Motor neuron (in vitro differentiated cells): ENCODE measurements at regions not wholly inside any gene's neighbourhood (a gene's known extent, or its start where the extent isn't known, plus 50 kb on each side); places are given as distances from the start of the nearest gene placed in this dataset.

Experiments
- ATAC-seq, 8 experiments: fragments of 200-7000 bp; cut with Tn5 transposase; replicated peaks in 6 of 8; 2 replicates each; pipeline ENCODE4 v1.8.0; 2021; ENCODE audit warnings: mild to moderate bottlenecking in 8 of 8, moderate library complexity in 8 of 8
- H3K27ac ChIP-seq, 2 donors: fragments of 250-450 bp; sonication (Bioruptor Pico); 2 replicates each; pipeline ENCODE4 v1.9.0; 2021; ENCODE audit warnings: antibody characterized with exemption in 2 of 2, mild to moderate bottlenecking in 2 of 2, moderate library complexity in 1 of 2
- H3K4me1 ChIP-seq, 2 donors: fragments of 250-450 bp; sonication (Bioruptor Pico); replicated peaks in 1 of 2; 2 replicates each; pipeline ENCODE4 v1.6.1; 2021; ENCODE audit warnings: antibody characterized with exemption in 2 of 2, mild to moderate bottlenecking in 2 of 2, moderate library complexity in 1 of 2
- H3K4me3 ChIP-seq, 5 donors: fragments of 250-450 bp; sonication (Bioruptor Pico); 2 replicates each; pipeline ENCODE4 v1.9.0; 2021; ENCODE audit warnings: antibody characterized with exemption in 5 of 5, mild to moderate bottlenecking in 5 of 5, moderate library complexity in 4 of 5
- WGBS, 10 experiments: fragments of 450-650 bp; shearing (Covaris generic); methylation state at CpG; one replicate each; pipeline ENCODE4 v1.0.0; 2022; 5-methylcytosine and 5-hydroxymethylcytosine counted together
- in situ Hi-C, 9 experiments: fragments of 400-800 bp; cut with MboI; loops; one replicate each; pipeline ENCODE4 v1.15.0; 2021; ENCODE audit warnings: low sequenced_read_pairs in 9 of 9, low pct_unique_long_range_greater_than_20kb in 2 of 9; ENCODE audit not compliant: unreplicated experiment in 9 of 9

DNA sequence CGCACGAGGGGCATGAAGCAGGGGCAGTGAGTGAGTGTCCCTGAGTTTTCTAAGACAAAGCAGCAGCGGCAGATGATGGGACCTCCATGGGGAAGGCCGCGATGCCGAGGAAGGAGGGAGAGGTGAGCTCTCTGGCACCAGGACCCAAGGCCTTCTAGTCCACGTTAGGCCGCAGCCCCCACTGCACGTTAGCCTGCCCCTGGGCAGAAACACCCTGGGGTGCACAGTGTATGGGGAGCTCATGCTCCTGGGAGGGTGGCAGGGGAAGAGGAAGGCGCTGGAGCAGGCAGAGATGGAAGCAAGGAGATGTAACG is 97.3 kb upstream of the IKZF1 start:
- H3K4me1 ChIP-seq: no peaks in the 10 kb centered on the region
- H3K4me3 ChIP-seq: no peak overlapping the region
- 40 to 100% (median 82%) methylated on average over 1 to 3 of the region's 11 CpGs; no CpG with 5 or more reads in 5 of the 10 experiments for WGBS, 10 experiments
- in situ Hi-C loops: loop anchor here in 3 of 9 experiments (25.0 kb wide), 2 partner anchors 155 to 205 kb away; no protein-coding TSS in a partner anchor
- no peak overlapping the region for H3K27ac ChIP-seq
- ATAC-seq: no peak

- no peak overlapping the region for H3K27ac ChIP-seq
- no peak overlapping the region for H3K4me3 ChIP-seq
- 44 to 100% (median 90%) methylated on average over 1 to 3 of the region's 21 CpGs; no CpG with 5 or more reads in 3 of the 10 experiments for whole genome bisulfite sequencing, 10 experiments
- in situ Hi-C loops: loop anchor here in 3 of 9 experiments (25.0 kb wide), 2 partner anchors 156 to 206 kb away; no protein-coding TSS in a partner anchor
- no peaks in the 10 kb centered on the region for H3K4me1 ChIP-seq
- no peak for ATAC-seq
These were observed 97.9 kb upstream of the IKZF1 start for GRCh38 chr7:50206453-50207250.

GRCh38 chr7:50205011-50205410 is 99.5 kb upstream of the IKZF1 start:
- no peaks in the 10 kb centered on the region for H3K4me1 ChIP-seq
- no peak overlapping the region for H3K27ac ChIP-seq
- in situ Hi-C loops: loop anchor here in 3 of 9 experiments (25.0 kb wide), 2 partner anchors 157 to 207 kb away; no protein-coding TSS in a partner anchor
- no peak overlapping the region for H3K4me3 ChIP-seq
- WGBS, 10 experiments: 10 to 100% (median 60%) methylated on average over 1 to 4 of the region's 7 CpGs; no CpG with 5 or more reads in 5 of the 10 experiments
- no peak for ATAC-seq

DNA sequence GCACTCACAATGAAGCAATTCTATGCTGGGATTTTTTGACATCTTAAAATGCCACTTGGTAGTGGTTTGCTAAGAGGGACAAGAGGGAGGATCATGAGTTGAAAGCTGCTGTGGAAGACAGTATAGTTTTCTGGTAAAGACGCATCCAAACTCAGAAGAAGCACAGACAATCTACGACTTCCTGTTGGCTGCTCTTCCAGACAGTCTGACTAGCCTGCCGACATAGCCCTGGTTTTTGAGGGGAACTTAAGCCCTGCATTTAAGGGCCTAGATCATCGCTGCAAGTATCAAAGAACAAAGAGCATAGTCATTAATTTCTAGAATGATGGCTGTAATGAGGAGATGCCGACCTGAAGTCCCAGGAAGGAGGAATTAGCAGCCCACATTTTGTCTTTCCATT is 99.9 kb upstream of the IKZF1 start:
- Histone ChIP-seq H3K4me3 (no peak overlapping the region), H3K4me1 (no peaks in the 10 kb centered on the region), H3K27ac (no peak overlapping the region)
- in situ Hi-C loops: loop anchor here in 3 of 9 experiments (25.0 kb wide), 2 partner anchors 158 to 208 kb away; no protein-coding TSS in a partner anchor
- no peak for ATAC-seq
- WGBS, 10 experiments: 0 to 90% (median 80%) methylated on average over 1 to 5 of the region's 5 CpGs; no CpG with 5 or more reads in 2 of the 10 experiments

GRCh38 chr7:50203521-50203920 is 101.0 kb upstream of the IKZF1 start:
- Histone ChIP-seq H3K27ac (no peak overlapping the region), H3K4me3 (no peak overlapping the region), H3K4me1 (no peaks in the 10 kb centered on the region)
- in situ Hi-C loops: loop anchor here in 3 of 9 experiments (25.0 kb wide), 2 partner anchors 159 to 209 kb away; no protein-coding TSS in a partner anchor
- no peak for ATAC-seq
- WGBS, 10 experiments: 0 to 93% (median 82%) methylated on average over 1 to 3 of the region's 4 CpGs; no CpG with 5 or more reads in 4 of the 10 experiments

GRCh38 chr7:50202052-50202555 is 102.4 kb upstream of the IKZF1 start:
- in situ Hi-C loops: loop anchor here in 3 of 9 experiments (25.0 kb wide), 2 partner anchors 160 to 210 kb away; no protein-coding TSS in a partner anchor
- WGBS, 10 experiments: 0 to 78% (median 67%) methylated on average over 1 of the region's 1 CpG; no CpG with 5 or more reads in 6 of the 10 experiments

DNA sequence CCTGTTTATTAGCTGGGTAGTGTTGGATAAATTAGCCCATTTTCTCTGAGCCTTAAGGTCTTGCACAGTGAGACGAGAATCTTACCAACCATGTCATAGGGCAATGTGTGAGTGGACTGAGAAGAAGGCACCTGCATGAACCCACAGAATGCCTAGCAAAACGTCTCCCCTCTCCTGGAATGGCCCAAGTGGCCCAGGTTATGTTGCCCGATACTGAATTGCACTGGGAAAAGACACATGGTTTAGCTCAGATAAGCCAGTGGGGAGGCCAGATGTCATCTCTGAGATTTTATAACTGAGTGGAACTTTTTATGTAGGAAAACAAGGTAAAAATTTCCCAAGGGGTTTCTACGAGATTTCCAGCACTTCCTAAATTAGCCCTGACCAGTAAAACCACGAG is 104.7 kb upstream of the IKZF1 start:
- Histone ChIP-seq H3K27ac (no peak overlapping the region), H3K4me1 (no peaks in the 10 kb centered on the region), H3K4me3 (no peak overlapping the region)
- no peak for ATAC-seq
- in situ Hi-C loops: loop anchor here in 4 of 9 experiments (25.0 kb wide), 3 partner anchors 162 to 937 kb away; no protein-coding TSS in a partner anchor
- WGBS, 10 experiments: 0 to 100% (median 58%) methylated on average over 1 to 5 of the region's 5 CpGs

More at GRCh38 chr7:50202052-50202555, 102.4 kb upstream of the IKZF1 start:
- ATAC-seq: no peak
- no peak overlapping the region for H3K4me3 ChIP-seq
- H3K27ac ChIP-seq: no peak overlapping the region
- H3K4me1 ChIP-seq: no peaks in the 10 kb centered on the region

GRCh38 chr7:50197549-50197948 is 104.5 kb upstream of the ZPBP start:
- Histone ChIP-seq H3K27ac (no peak overlapping the region), H3K4me3 (no peak overlapping the region), H3K4me1 (no peaks in the 10 kb centered on the region)
- ATAC-seq: peak in 5 of 8 experiments; percentile 85 to 98 (median 85)
- WGBS, 10 experiments: 43 to 79% (median 62%) methylated on average over 1 to 7 of the region's 9 CpGs; no CpG with 5 or more reads in 4 of the 10 experiments
- in situ Hi-C loops: loop anchor here in 1 of 9 experiments (25.0 kb wide), 1 partner anchor 940 kb away; no protein-coding TSS in a partner anchor

DNA sequence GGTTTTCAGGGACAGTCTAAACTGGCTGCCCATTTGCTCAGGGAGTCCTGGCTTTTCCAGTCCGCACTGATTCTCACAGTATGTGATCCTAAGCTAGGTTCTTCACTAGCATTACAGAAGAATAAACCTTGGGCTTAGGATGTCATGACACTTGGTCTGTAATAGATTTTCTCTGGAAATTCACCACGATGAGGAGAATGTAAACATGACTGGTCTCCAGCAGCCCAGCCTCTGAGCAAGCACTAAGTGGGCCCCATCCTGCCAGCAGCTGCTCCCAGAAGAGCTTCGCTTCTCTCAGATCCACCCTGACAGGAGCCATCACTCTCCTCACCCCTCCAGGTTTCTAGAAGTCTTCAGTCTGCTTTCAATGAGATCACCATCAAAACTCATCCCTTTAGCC is 103.7 kb upstream of the ZPBP start:
- H3K27ac ChIP-seq: no peak overlapping the region
- peak in 2 of 8 experiments; percentile 19 to 42 for ATAC-seq
- no peaks in the 10 kb centered on the region for H3K4me1 ChIP-seq
- in situ Hi-C loops: loop anchor here in 1 of 9 experiments (25.0 kb wide), 1 partner anchor 941 kb away; no protein-coding TSS in a partner anchor
- H3K4me3 ChIP-seq: no peak overlapping the region
- 10 to 81% (median 70%) methylated on average over 2 to 3 of the region's 3 CpGs; no CpG with 5 or more reads in 4 of the 10 experiments for WGBS, 10 experiments

- no peak overlapping the region for H3K27ac ChIP-seq
- H3K4me3 ChIP-seq: no peak overlapping the region
- 0 to 29% (median 0%) methylated on average over 1 of the region's 1 CpG; no CpG with 5 or more reads in 7 of the 10 experiments for WGBS, 10 experiments
- no peaks in the 10 kb centered on the region for H3K4me1 ChIP-seq
- no peak for ATAC-seq
- in situ Hi-C loops: loop anchor here in 1 of 9 experiments (25.0 kb wide), 1 partner anchor 947 kb away; no protein-coding TSS in a partner anchor
These were observed 97.7 kb upstream of the ZPBP start for GRCh38 chr7:50190776-50191175.

DNA sequence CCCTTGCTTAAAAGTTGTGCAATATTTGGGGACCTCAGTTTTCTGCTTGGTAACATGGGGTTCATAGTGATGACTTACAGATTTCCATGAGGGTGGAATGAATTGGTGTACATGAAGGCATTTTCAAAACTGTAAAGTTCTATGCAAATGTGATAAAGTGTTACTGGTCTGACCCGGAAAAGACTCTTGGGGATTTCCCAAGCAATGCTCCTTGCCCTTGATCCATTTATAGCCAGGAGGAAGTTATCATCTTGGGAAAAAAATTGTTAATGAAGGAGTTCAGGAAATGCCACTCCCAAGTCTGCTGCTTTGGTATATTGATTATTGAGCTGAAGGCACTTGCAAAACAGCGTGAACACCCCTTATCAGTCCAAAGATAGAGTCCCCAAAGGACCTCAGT is 96.3 kb upstream of the ZPBP start:
- Histone ChIP-seq H3K4me3 (no peak overlapping the region), H3K4me1 (no peaks in the 10 kb centered on the region), H3K27ac (no peak overlapping the region)
- ATAC-seq: peak in 2 of 8 experiments; percentile 26 to 73
- WGBS, 10 experiments: 0 to 93% (median 30%) methylated on average over 1 to 2 of the region's 2 CpGs; no CpG with 5 or more reads in 3 of the 10 experiments
- in situ Hi-C loops: loop anchor here in 1 of 9 experiments (25.0 kb wide), 1 partner anchor 948 kb away; no protein-coding TSS in a partner anchor

DNA sequence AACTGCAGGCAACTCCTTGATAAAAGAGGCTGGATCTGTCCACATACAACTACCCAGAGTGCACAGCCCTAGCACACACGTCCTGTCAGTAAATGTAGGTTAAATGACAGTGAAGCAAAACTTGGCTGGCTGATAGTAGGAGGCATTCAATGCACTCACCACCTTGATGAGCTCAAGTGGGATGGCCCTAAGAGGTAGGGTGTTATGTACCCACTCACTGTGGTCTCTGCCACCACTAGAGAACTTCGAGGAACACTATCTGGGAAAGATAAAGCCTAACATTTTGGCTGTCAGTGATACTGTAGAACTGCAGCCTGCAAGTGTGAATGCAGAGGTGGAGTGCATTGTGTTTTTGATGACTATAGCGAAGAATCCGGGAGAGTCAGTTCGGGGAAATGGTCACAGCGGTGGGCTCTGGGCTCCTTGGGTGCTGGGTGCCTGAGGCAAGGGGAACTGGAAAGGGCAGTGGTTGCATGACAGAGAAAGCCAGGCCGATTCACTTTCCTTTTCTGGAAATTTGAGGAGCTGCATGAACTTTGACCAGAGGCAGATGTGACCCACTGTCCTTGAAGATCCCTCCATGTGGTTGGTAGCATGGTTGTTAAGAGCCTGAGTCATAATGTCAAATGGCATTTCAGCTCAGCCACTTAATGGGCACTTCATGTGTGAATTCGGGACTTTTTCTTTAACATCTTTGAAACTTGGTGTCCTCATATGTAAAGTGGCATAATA is 93.1 kb upstream of the ZPBP start:
- H3K4me3 ChIP-seq: no peak overlapping the region
- in situ Hi-C loops: loop anchor here in 1 of 9 experiments (25.0 kb wide), 1 partner anchor 951 kb away; no protein-coding TSS in a partner anchor
- no peaks in the 10 kb centered on the region for H3K4me1 ChIP-seq
- no peak for ATAC-seq
- 0 to 90% (median 75%) methylated on average over 1 to 6 of the region's 8 CpGs; no CpG with 5 or more reads in 1 of the 10 experiments for WGBS, 10 experiments
- no peak overlapping the region for H3K27ac ChIP-seq
